K562 (cell line): ENCODE measurements at regions not wholly inside any gene's neighbourhood (a gene's known extent, or its start where the extent isn't known, plus 50 kb on each side); places are given as distances from the start of the nearest gene placed in this dataset.

Source experiments
- ATAC-seq: fragments of 200-7000 bp; cut with Tn5 transposase; 3 replicates; pipeline ENCODE4 v1.9.1; 2020; ENCODE audit warnings: moderate library complexity
- BruUV-seq: library from RNA; stranded (reverse); fragments of 400-500 nt; replicated peaks from 2 replicates; lab custom pipeline; 2021; lab: Mats Ljungman, UMichigan
- CTCF ChIA-PET: fragments of 300-600 bp; formaldehyde crosslinking; extraction: SDS; loops from one replicate; lab custom pipeline; 2021; ENCODE audit warnings: low intra/inter-chr PET ratio; lab: Yijun Ruan, JAX
- POLR2A ChIA-PET: fragments of 300-600, 350-650 bp; sonication (Branson Sonifier 250); formaldehyde crosslinking; extraction: SDS; loops from one replicate; lab custom pipeline; 2021; ENCODE audit warnings: antibody characterized with exemption, inconsistent platforms; lab: Yijun Ruan, JAX
- DNase-seq, 4 experiments: peaks; one replicate each; pipeline versions ENCODE4 v3.0.0 to v3.0.0-alpha.2; 2011 to 2018; ENCODE audit warnings: low spot score in 3 of 4, mixed read lengths in 3 of 4; ENCODE audit errors: extremely low read depth in 1 of 4
- FAIRE-seq: peaks from 2 replicates; lab custom pipeline; 2011; peaks lifted over from hg19 to GRCh38; lab: Jason Lieb, UNC
- H2AFZ ChIP-seq: 2 replicates; pipeline ENCODE4 v1.6.0; 2011; ENCODE audit warnings: low read depth, low read length, control low read depth, inconsistent platforms
- H3K27ac ChIP-seq: fragments of 200-600 bp; 3 replicates; pipeline ENCODE4 v1.8.0; 2011; ENCODE audit warnings: low read depth, mild to moderate bottlenecking, control low read depth, inconsistent platforms, low read length, moderate library complexity, mixed read lengths; ENCODE audit errors: extremely low read depth
- H3K27me3 ChIP-seq, 2 experiments: fragments of 300-600 bp in 1 of 2; 2 replicates in 1 of 2; 3 replicates in 1 of 2; pipeline versions ENCODE4 v1.6.0 to v1.8.0; 2011; ENCODE audit warnings: inconsistent platforms in 2 of 2, low read length in 2 of 2, mild to moderate bottlenecking in 1 of 2, mixed read lengths in 1 of 2, moderate library complexity in 1 of 2; ENCODE audit not compliant: control insufficient read depth in 2 of 2, insufficient read depth in 2 of 2
- H3K36me3 ChIP-seq: fragments of 300-600 bp; 3 replicates; pipeline ENCODE4 v1.8.0; 2011; ENCODE audit warnings: mild to moderate bottlenecking, low read length, inconsistent platforms; ENCODE audit not compliant: control insufficient read depth, insufficient read depth
- H3K4me1 ChIP-seq, 2 experiments: fragments of 200-600 bp in 1 of 2; replicated peaks in 1 of 2; 2 replicates in 1 of 2; 3 replicates in 1 of 2; pipeline versions ENCODE4 v1.5.1 to v1.8.0; 2011; ENCODE audit warnings: inconsistent platforms in 2 of 2, low read length in 2 of 2, mild to moderate bottlenecking in 1 of 2, mixed read lengths in 1 of 2, moderate library complexity in 1 of 2; ENCODE audit not compliant: control insufficient read depth in 2 of 2, insufficient read depth in 2 of 2
- H3K4me2 ChIP-seq: 2 replicates; pipeline ENCODE4 v1.6.1; 2011; ENCODE audit warnings: low read length, control low read depth, inconsistent platforms, mixed read lengths; ENCODE audit not compliant: insufficient read depth
- H3K4me3 ChIP-seq: fragments of 200-600 bp; sonication (generic), shearing (Covaris generic); 2 replicates; pipeline ENCODE4 v1.5.1; 2016; ENCODE audit warnings: control low read depth, inconsistent platforms
- H3K79me2 ChIP-seq: fragments of 200-600 bp; 3 replicates; pipeline ENCODE4 v1.8.0; 2011; ENCODE audit warnings: low read length, inconsistent platforms; ENCODE audit not compliant: control insufficient read depth, insufficient read depth
- H3K9ac ChIP-seq, 2 experiments: 2 replicates each; pipeline versions ENCODE4 v1.6.0 to v1.6.1; 2011; ENCODE audit warnings: low read depth in 2 of 2, low read length in 2 of 2, control low read depth in 1 of 2, inconsistent platforms in 1 of 2, mild to moderate bottlenecking in 1 of 2, mixed read lengths in 1 of 2; ENCODE audit not compliant: insufficient read depth in 1 of 2
- H3K9me1 ChIP-seq: one replicate; pipeline ENCODE4 v1.6.0; 2011; ENCODE audit warnings: inconsistent platforms, mild to moderate bottlenecking, low read length, moderate library complexity; ENCODE audit not compliant: control insufficient read depth, insufficient read depth
- H3K9me3 ChIP-seq: replicated peaks from 2 replicates; pipeline ENCODE4 v1.5.1; 2011; ENCODE audit warnings: low read depth, low read length, inconsistent platforms; ENCODE audit not compliant: control insufficient read depth, insufficient read depth
- H4K20me1 ChIP-seq: replicated peaks from 2 replicates; pipeline ENCODE4 v1.6.1; 2011; ENCODE audit warnings: low read length, inconsistent platforms, mixed read lengths; ENCODE audit not compliant: control insufficient read depth, insufficient read depth
- ADNP ChIP-seq: fragments of 200-800 bp; sonication (Bioruptor generic); IDR thresholded peaks from 2 replicates; pipeline ENCODE4 v1.6.1; 2016; ENCODE audit warnings: missing genetic modification characterization, missing compliant biosample characterization
- FOS ChIP-seq: IDR thresholded peaks from 3 replicates; pipeline ENCODE4 v1.6.1; 2011; ENCODE audit not compliant: insufficient read length; ENCODE audit errors: extremely low read depth
- KLF1 ChIP-seq: fragments of 450-650 bp; IDR thresholded peaks from 2 replicates; pipeline ENCODE4 v1.6.1; 2016; ENCODE audit warnings: missing genetic modification characterization, missing compliant biosample characterization
- PTTG1 ChIP-seq: fragments of 450-650 bp; IDR thresholded peaks from 2 replicates; pipeline ENCODE4 v1.6.1; 2016; ENCODE audit warnings: low read depth, mild to moderate bottlenecking, missing genetic modification characterization, missing compliant biosample characterization
- RAD51 ChIP-seq: fragments of 450-650 bp; IDR thresholded peaks from 2 replicates; pipeline ENCODE4 v1.7.1; 2016; ENCODE audit warnings: low read depth, mild to moderate bottlenecking, borderline replicate concordance
- TFAP4 ChIP-seq: sonication (generic); formaldehyde crosslinking; IDR thresholded peaks from 2 replicates; pipeline ENCODE4 v1.8.0; 2022; ENCODE audit warnings: missing genetic modification reagents, mild to moderate bottlenecking, moderate library complexity, borderline replicate concordance
- ZNF175 ChIP-seq: fragments of 200-800 bp; sonication (Bioruptor generic); IDR thresholded peaks from 2 replicates; pipeline ENCODE4 v1.6.1; 2016; ENCODE audit warnings: low read depth, mild to moderate bottlenecking, missing genetic modification characterization, missing compliant biosample characterization
- ZNF239 ChIP-seq: fragments of 250-450 bp; sonication (Bioruptor Pico); IDR thresholded peaks from 2 replicates; pipeline ENCODE4 v1.4.0; 2020; ENCODE audit warnings: mild to moderate bottlenecking
- ZNF778 ChIP-seq: fragments of 450-650 bp; formaldehyde crosslinking; IDR thresholded peaks from 2 replicates; pipeline ENCODE4 v1.4.0; 2020; ENCODE audit warnings: mild to moderate bottlenecking, moderate library complexity
- WGBS: fragments of 100-300 bp; shearing (Covaris generic); methylation state at CpG from one replicate; pipeline ENCODE4 v1.1.6; 2016; ENCODE audit warnings: low coverage, mixed read lengths; ENCODE audit not compliant: insufficient coverage; ENCODE audit errors: missing lambda C conversion rate; 5-methylcytosine and 5-hydroxymethylcytosine counted together
- in situ Hi-C: fragments of 300-500 bp; cut with MboI; formaldehyde crosslinking; loops from 4 replicates; pipeline ENCODE4 v1.15.0; 2018; ENCODE audit warnings: inconsistent platforms, mixed read lengths
- intact Hi-C: fragments of 100-400 bp; cut with micrococcal nuclease; formaldehyde crosslinking; loops from 2 replicates; pipeline ENCODE4 v1.14.2; 2022

GRCh38 chr3:31319332-31319731, 213.4 kb upstream of the STT3B start:
- Histone ChIP-seq H3K27me3 (no peaks in the 10 kb centered on the region), H3K9ac (no peak overlapping the region), H3K4me2 (no peak overlapping the region), H3K79me2 (no peaks in the 10 kb centered on the region), H3K36me3 (no peaks in the 10 kb centered on the region)
- ATAC-seq (no peak), FAIRE-seq (no peak), DNase-seq (no peak)
- ChIA-PET CTCF (no interaction called here), POLR2A (interaction anchor here (1.0 to 1.5 kb wide), 2 partner anchors 11 to 34 kb away, joined by 3 to 4 read pairs; no protein-coding TSS in a partner anchor)
- WGBS = 0% methylated on average over 2 of the region's 2 CpGs
- TF ChIP-seq KLF1 (tag) (no peak), ZNF778 (CRISPR knock-in tag) (no peak), TFAP4 (CRISPR knock-in tag) (no peak), RAD51 (no peak), ZNF239 (CRISPR knock-in tag) (no peak), FOS (no peak), ZNF175 (CRISPR knock-in tag) (no peak), PTTG1 (tag) (no peak), ADNP (no peak)
- TF ChIP-seq, all 486 proteins: peak for 0
- Histone ChIP-seq H3K27ac (no peak overlapping the region), H3K4me1 (no peaks in the 10 kb centered on the region), H2AFZ (no peak overlapping the region), H3K9me1 (no peaks in the 10 kb centered on the region), H4K20me1 (no peaks in the 10 kb centered on the region), H3K9me3 (no peaks in the 10 kb centered on the region), H3K4me3 (no peak overlapping the region)
- in situ Hi-C loops = no loop called here
- no TSS peak for BruUV-seq
- intact Hi-C loops = no loop called here
